ENCODE measurements at regions not wholly inside any gene's neighbourhood (a gene's known extent, or its start where the extent isn't known, plus 50 kb on each side); places are given as distances from the start of the nearest gene placed in this dataset.

DNA sequence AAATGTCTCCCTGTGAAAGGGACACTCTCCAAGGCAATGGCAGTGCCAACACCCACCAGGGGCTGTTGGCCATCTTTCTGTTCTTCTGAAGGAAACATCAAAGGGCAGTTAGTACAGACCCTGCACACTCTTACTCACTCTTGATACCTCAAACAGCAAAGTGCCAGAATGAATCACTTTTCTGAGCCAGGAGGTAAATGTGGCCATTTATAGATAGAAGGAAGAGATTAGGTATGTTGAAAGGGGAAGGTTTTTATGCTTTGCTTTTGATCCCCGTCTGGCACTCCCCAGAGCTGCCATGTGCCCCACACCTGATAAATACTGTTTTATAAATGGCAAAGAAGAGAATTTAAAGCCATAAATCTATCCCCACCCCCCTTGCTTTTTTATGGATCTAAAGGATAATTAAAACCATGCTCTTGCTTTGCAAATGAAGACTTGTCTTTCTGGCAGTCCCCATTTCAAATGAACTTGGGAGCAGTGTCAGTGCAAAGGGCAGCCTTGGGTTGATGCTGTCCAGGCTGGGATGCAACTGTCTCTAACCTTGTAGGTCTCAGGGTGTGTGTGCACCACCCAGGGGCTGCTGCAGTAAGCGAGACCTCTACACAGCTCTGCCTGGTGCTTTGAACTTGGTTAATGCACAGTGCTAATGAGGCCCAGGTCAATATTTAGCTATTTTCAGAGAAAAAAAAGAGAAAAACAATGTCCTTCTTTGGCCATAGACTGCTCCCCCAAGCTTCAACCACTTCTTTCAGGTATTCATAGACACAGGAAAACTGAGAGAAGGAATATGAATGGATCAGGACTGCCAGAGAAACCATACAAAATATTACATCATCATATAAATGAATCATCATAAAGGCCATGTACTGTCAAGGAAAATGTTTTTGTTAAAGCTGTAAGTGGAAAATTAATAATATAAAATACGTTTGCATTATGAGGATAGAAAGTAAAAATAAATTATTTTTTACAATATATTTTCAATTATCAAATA, 207.5 kb downstream of the ETS1 start:
- peaks cover 0 to 4% (median 0%) of the 10 kb centered on the region in 4 donors for H3K9me3 ChIP-seq
- no peak overlapping the region for H3K27ac ChIP-seq (replicated peaks in 1 of 4)
- TF ChIP-seq POLR2A (IDR thresholded peaks at IDR 0.05; ENCODE audit: low read depth) (no peak), EP300 (IDR thresholded peaks at IDR 0.05) (no peak), POLR2AphosphoS5 (IDR thresholded peaks at IDR 0.05) (no peak)
- TF ChIP-seq, protein P1, sequence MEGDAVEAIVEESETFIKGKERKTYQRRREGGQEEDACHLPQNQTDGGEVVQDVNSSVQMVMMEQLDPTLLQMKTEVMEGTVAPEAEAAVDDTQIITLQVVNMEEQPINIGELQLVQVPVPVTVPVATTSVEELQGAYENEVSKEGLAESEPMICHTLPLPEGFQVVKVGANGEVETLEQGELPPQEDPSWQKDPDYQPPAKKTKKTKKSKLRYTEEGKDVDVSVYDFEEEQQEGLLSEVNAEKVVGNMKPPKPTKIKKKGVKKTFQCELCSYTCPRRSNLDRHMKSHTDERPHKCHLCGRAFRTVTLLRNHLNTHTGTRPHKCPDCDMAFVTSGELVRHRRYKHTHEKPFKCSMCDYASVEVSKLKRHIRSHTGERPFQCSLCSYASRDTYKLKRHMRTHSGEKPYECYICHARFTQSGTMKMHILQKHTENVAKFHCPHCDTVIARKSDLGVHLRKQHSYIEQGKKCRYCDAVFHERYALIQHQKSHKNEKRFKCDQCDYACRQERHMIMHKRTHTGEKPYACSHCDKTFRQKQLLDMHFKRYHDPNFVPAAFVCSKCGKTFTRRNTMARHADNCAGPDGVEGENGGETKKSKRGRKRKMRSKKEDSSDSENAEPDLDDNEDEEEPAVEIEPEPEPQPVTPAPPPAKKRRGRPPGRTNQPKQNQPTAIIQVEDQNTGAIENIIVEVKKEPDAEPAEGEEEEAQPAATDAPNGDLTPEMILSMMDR (IDR thresholded peaks at IDR 0.05) = no peak
- no peaks in the 10 kb centered on the region for H3K27me3 ChIP-seq
- WGBS = 73% methylated on average over 3 of the region's 3 CpGs
- DNase-seq (ENCODE audit: extremely low spot score) = no peak
- no peaks in the 10 kb centered on the region for H3K4me1 ChIP-seq
- intact Hi-C loops (cut with DNase I) = no loop called here
- H3K36me3 ChIP-seq = no peaks in the 10 kb centered on the region
- H3K4me3 ChIP-seq = no peak overlapping the region

DNA sequence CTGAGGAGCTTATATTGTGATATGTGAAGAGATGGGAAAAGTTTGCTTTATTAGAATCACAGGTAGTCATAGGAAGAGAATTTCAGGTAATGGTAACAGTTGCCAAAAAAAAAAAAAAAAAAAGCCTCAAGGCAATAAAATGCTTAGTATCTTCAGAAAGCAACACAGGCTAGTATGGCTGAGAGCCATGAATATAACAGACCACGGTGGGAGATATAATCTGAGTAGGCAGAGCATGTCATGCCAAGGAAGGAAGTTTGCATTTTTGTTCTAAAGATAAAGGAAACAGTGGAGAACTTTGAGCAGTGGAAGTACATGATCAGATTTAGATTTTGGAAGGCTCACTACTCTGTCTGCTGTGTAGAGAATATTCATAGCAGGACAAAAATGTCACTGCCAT, 211.4 kb downstream of the ETS1 start:
- WGBS = 21% methylated on average over 1 of the region's 1 CpG
- Histone ChIP-seq H3K27ac (replicated peaks in 1 of 4) (no peak overlapping the region), H3K4me1 (no peaks in the 10 kb centered on the region), H3K9me3 (no peaks in the 10 kb centered on the region), H3K4me3 (no peak overlapping the region), H3K36me3 (no peaks in the 10 kb centered on the region), H3K27me3 (no peaks in the 10 kb centered on the region)
- TF ChIP-seq, protein P1 (IDR thresholded peaks at IDR 0.05) = no peak
- TF ChIP-seq EP300 (IDR thresholded peaks at IDR 0.05) (no peak), POLR2A (IDR thresholded peaks at IDR 0.05; ENCODE audit: low read depth) (no peak), POLR2AphosphoS5 (IDR thresholded peaks at IDR 0.05) (no peak)
- intact Hi-C loops (cut with DNase I) = no loop called here
- DNase-seq (ENCODE audit: extremely low spot score) = no peak

DNA sequence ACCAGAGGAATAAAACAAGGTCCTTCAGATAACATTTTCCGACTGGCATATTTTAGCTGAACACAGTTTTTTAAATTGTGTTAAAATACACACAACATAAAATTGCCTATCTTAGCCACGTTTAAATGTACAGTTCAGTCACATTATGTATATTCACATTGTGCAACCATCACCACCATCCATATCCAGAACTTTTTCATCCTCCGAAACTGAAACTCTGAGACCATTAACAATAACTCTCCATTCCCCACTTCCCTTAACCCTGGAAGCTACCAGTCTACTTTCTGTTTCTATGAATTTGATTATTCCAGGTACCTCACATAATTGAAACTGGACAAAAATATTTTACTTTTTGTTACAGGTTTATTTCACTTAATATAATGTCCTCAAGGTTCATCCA, 213.3 kb downstream of the ETS1 start:
- no peaks in the 10 kb centered on the region for H3K9me3 ChIP-seq
- TF ChIP-seq, protein P1 (IDR thresholded peaks at IDR 0.05) = no peak
- TF ChIP-seq EP300 (IDR thresholded peaks at IDR 0.05) (no peak), POLR2AphosphoS5 (IDR thresholded peaks at IDR 0.05) (no peak), POLR2A (IDR thresholded peaks at IDR 0.05; ENCODE audit: low read depth) (no peak)

DNA sequence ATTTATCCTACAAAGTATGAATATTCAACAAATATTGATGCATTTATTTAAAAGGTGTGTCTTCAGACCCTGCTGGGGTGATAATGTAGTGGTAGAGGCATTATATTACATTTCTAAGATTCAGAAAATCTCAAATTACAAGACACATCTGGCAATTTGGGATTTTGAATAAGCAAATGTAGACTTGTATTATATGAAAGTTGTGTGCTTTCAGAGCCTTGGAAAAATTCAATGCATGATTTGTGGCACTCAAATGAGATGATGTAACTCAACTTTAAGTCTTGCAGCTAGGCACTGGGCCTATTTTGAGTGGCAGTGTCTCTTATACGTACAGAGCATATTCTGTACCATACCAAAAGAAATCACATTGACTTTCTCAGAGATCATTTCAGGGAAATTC, 214.4 kb downstream of the ETS1 start:
- DNase-seq (ENCODE audit: extremely low spot score) = no peak
- H3K4me3 ChIP-seq = no peak overlapping the region
- intact Hi-C loops (cut with DNase I) = no loop called here
- 78% methylated on average over 1 of the region's 1 CpG for WGBS
- H3K27ac ChIP-seq (replicated peaks in 1 of 4) = no peak overlapping the region
- H3K27me3 ChIP-seq = no peaks in the 10 kb centered on the region
- TF ChIP-seq POLR2AphosphoS5 (IDR thresholded peaks at IDR 0.05) = no peak
- no peak for TF ChIP-seq POLR2A (IDR thresholded peaks at IDR 0.05; ENCODE audit: low read depth)
- no peak for TF ChIP-seq EP300 (IDR thresholded peaks at IDR 0.05)
- TF ChIP-seq, protein P1 (IDR thresholded peaks at IDR 0.05) = no peak
- no peaks in the 10 kb centered on the region for H3K4me1 ChIP-seq
- H3K36me3 ChIP-seq = no peaks in the 10 kb centered on the region
- no peaks in the 10 kb centered on the region for H3K9me3 ChIP-seq

More for the DNA sequence above, 213.3 kb downstream of the ETS1 start:
- Histone ChIP-seq H3K4me1 (no peaks in the 10 kb centered on the region), H3K27ac (replicated peaks in 1 of 4) (no peak overlapping the region), H3K36me3 (no peaks in the 10 kb centered on the region), H3K4me3 (no peak overlapping the region), H3K27me3 (no peaks in the 10 kb centered on the region)
- intact Hi-C loops (cut with DNase I) = no loop called here
- no peak for DNase-seq (ENCODE audit: extremely low spot score)
- WGBS = 79% methylated on average over 3 of the region's 3 CpGs
